Esophagus squamous epithelium (tissue), 5 donors: ENCODE measurements at regions not wholly inside any gene's neighbourhood (a gene's known extent, or its start where the extent isn't known, plus 50 kb on each side); places are given as distances from the start of the nearest gene placed in this dataset.
"Not testable (repeated sequence)": the region's sequence is repeated elsewhere in the genome, so short reads cannot be mapped to it uniquely, and the experiment has no call there.

ENCODE experiments used
- DNase-seq: peaks from one replicate; lab custom pipeline; 2025; lab: John Stamatoyannopoulos, UW
- H3K27ac ChIP-seq, 4 donors: fragments of 200-600 bp; sonication (generic); one replicate each; pipeline ENCODE4 v1.5.1; 2016 to 2019; ENCODE audit warnings: mild to moderate bottlenecking in 1 of 4
- H3K27me3 ChIP-seq, 4 donors: fragments of 200-600 bp; sonication (generic); 1 replicate in 3 of 4; 2 replicates in 1 of 4; pipeline versions ENCODE4 v1.5.1 to v1.6.0; 2017 to 2021; ENCODE audit warnings: antibody characterized with exemption in 1 of 4
- H3K36me3 ChIP-seq, 3 donors: fragments of 200-600 bp; sonication (generic); one replicate each; pipeline ENCODE4 v1.5.1; 2016 to 2019
- H3K4me1 ChIP-seq, 3 donors: fragments of 200-600 bp; sonication (generic); one replicate each; pipeline ENCODE4 v1.5.1; 2017 to 2019
- H3K4me3 ChIP-seq, 4 donors: fragments of 200-600 bp; sonication (generic); 1 replicate in 3 of 4; 2 replicates in 1 of 4; pipeline ENCODE4 v1.5.1; 2016 to 2019; ENCODE audit warnings: mild to moderate bottlenecking in 2 of 4, moderate library complexity in 1 of 4
- H3K9me3 ChIP-seq, 3 donors: fragments of 200-600 bp; sonication (generic); one replicate each; pipeline ENCODE4 v1.5.1; 2016 to 2019
- POLR2A ChIP-seq, 4 donors: fragments of 450-650 bp; IDR thresholded peaks; one replicate each; pipeline ENCODE4 v1.6.1; 2017; ENCODE audit warnings: antibody characterized with exemption in 4 of 4, mild to moderate bottlenecking in 4 of 4, moderate library complexity in 3 of 4
- WGBS, 2 donors: methylation state at CpG; one replicate each; pipeline ENCODE4 v1.1.5; 2018; 5-methylcytosine and 5-hydroxymethylcytosine counted together
- intact Hi-C: fragments of 100-400 bp; cut with DNase I; formaldehyde crosslinking; loops from one replicate; pipeline ENCODE4 v1.15.0; 2022
- TF ChIP-seq, protein P1 (sequence below), 6 experiments: fragments of 450-650 bp in 4 of 6; fragments of 200-600 bp in 2 of 6; sonication (generic) in 2 of 6; IDR thresholded peaks; one replicate each; pipeline ENCODE4 v1.5.1; 2016 to 2019; ENCODE audit warnings: antibody characterized with exemption in 6 of 6, mild to moderate bottlenecking in 4 of 6, moderate library complexity in 4 of 6
- donor health status: DM: yes; HTN: yes; CAD: no.

- peaks cover 20 to 60% (median 25%) of the 10 kb centered on the region in 3 donors for H3K4me1 ChIP-seq
- intact Hi-C loops: no loop called here
- H3K27ac ChIP-seq: peak overlapping the region; percentile 66 to 76 (median 70)
- H3K27me3 ChIP-seq: no peaks in the 10 kb centered on the region
- TF ChIP-seq, protein P1, sequence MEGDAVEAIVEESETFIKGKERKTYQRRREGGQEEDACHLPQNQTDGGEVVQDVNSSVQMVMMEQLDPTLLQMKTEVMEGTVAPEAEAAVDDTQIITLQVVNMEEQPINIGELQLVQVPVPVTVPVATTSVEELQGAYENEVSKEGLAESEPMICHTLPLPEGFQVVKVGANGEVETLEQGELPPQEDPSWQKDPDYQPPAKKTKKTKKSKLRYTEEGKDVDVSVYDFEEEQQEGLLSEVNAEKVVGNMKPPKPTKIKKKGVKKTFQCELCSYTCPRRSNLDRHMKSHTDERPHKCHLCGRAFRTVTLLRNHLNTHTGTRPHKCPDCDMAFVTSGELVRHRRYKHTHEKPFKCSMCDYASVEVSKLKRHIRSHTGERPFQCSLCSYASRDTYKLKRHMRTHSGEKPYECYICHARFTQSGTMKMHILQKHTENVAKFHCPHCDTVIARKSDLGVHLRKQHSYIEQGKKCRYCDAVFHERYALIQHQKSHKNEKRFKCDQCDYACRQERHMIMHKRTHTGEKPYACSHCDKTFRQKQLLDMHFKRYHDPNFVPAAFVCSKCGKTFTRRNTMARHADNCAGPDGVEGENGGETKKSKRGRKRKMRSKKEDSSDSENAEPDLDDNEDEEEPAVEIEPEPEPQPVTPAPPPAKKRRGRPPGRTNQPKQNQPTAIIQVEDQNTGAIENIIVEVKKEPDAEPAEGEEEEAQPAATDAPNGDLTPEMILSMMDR (IDR thresholded peaks at IDR 0.05): no peak
- TF ChIP-seq POLR2A (IDR thresholded peaks at IDR 0.05): no peak
- no peaks in the 10 kb centered on the region for H3K36me3 ChIP-seq
- peak overlapping the region; percentile 15 to 64 (median 42) for H3K4me3 ChIP-seq
- no peaks in the 10 kb centered on the region for H3K9me3 ChIP-seq
- DNase-seq: no peak
- WGBS, 2 donors: 30 to 46% methylated on average over 5 of the region's 5 CpGs
Observed at GRCh38 chr6:85866370-85866730, 223.7 kb upstream of the SYNCRIP start.

DNA sequence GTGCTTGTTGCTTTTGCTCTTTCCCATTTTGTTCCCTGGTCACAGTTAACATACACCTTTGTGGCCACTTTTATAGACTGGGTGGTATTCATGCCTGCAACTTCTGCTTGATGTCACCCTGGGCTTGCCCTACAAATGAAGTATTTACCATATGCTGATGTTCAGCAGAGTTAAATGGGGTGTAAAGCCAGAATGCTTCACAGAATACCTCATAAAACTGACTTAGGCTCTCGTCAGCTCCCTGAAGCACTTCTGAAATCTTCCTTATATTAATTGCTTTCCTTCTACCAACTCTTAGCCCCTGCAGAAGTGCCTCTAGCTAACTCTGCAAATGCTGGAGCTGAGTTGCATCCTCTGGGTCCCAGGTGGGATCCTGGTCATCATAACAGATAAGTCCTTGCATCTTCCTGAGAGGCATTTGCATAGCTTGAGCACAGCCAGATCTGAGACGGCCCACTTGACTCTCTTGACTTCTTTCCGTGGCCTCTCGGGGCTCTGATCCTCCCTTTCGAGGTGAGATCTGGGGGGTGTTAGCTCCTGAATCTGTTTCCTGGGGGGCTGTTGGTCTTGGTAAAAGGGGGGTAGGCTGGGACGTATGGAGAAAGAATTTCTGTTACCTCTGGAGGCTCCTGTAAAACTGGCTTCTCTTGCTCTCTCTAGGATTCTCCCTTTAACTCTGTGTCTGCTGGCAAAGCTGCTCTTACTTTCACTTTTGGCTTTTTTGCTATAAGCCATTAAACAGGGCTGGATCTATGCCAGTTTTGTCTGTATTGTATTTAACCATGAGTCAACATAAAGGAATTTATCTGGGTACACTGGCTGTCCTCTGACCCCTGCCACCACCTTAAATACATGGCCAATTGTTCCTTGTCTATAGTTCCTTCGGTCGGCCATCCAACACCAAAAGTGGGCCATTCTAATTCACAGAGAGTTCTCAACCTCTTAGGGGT, 223.0 kb upstream of the SYNCRIP start:
- Histone ChIP-seq H3K36me3 (no peaks in the 10 kb centered on the region), H3K27me3 (no peaks in the 10 kb centered on the region), H3K9me3 (no peaks in the 10 kb centered on the region), H3K27ac (peak overlapping the region; percentile 66 to 76 (median 70)), H3K4me3 (peak overlapping the region; percentile 15 to 64 (median 42)), H3K4me1 (peaks cover 20 to 60% (median 25%) of the 10 kb centered on the region in 3 donors)
- TF ChIP-seq, protein P1 (IDR thresholded peaks at IDR 0.05): no peak
- no peak for TF ChIP-seq POLR2A (IDR thresholded peaks at IDR 0.05)
- intact Hi-C loops: no loop called here
- WGBS, 2 donors: 10 to 13% methylated on average over 8 of the region's 8 CpGs
- DNase-seq: no peak

DNA sequence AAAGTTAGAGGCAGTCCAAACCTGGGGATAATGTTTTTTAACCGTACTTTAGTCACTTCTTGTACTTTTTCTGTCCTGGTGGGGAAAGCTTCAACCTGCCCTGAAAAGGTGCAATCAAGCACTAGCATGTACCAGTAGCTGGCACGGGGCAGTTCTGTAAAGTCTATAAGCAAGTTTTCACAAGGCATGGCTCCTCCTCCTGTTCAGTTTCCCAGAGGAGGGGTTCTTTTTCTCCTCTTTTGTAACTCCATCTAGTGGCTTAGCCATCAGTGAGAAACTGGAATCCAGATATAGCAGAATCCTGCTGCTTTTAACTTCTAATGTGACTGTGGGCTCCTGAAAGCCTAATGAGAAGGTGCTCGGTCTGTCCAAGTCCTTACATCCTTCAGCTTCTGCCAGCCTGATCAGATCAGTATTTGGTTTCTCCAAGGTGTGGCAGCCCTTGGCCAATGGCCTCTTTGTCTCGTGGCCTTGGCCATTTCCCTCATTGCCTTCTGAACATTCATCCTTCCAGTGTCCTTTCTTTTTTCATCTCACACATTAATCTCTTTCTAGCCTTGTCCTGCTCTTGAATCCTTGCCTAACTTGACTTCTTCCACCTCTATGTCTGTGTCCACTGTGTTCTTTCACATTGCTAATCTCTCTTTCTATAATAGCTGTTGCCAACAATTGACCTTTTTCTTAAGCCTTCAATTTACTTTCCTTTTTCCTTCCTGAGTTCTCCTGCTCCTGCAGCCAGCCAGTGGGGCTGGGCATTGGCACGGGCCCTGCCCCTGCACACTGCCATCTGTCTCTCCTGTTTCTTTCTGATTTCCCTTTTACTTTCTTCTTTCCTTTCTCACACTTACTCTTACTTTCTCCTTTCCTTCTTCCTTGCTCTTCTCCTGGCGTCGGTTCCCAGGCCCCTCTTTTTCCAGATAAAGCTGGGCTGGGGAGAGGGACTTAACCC, 222.0 kb upstream of the SYNCRIP start:
- Histone ChIP-seq H3K27me3 (no peaks in the 10 kb centered on the region), H3K4me3 (peak overlapping the region in 2 of 4 donors; percentile 44 to 64), H3K9me3 (no peaks in the 10 kb centered on the region), H3K27ac (peak overlapping the region; percentile 66 to 76 (median 70)), H3K36me3 (no peaks in the 10 kb centered on the region), H3K4me1 (peaks cover 20 to 60% (median 25%) of the 10 kb centered on the region in 3 donors)
- no peak for DNase-seq
- TF ChIP-seq POLR2A (IDR thresholded peaks at IDR 0.05): no peak
- TF ChIP-seq, protein P1 (IDR thresholded peaks at IDR 0.05): no peak
- WGBS, 2 donors: 13 to 21% methylated on average over 7 of the region's 7 CpGs
- intact Hi-C loops: no loop called here

DNA sequence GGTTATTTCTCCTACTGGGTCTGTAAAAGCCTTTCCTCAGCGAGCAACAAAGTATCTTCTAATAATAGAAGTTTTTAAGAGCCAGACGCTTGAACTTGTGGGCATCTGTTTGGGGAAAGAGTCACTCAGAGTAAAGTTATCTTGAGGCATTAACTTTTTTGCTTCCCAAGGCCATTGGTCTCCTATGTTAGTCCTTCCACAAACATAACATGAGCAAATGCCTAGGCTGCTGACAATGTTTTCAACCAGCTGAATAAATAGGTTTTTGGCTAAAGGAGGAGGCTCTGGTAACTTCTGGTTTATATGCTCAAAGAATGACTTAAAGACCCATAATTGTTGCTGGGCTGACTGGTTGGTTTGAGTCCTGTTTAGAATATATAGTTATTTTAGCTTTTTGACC, 213.5 kb upstream of the SYNCRIP start:
- H3K4me1 ChIP-seq: no peaks in the 10 kb centered on the region
- no peak overlapping the region for H3K4me3 ChIP-seq
- WGBS, 2 donors: 44 to 45% methylated on average over 2 of the region's 2 CpGs
- peaks cover 0 to 4% (median 0%) of the 10 kb centered on the region in 3 donors for H3K9me3 ChIP-seq
- intact Hi-C loops: no loop called here
- no peaks in the 10 kb centered on the region for H3K36me3 ChIP-seq
- H3K27me3 ChIP-seq: no peaks in the 10 kb centered on the region
- no peak for TF ChIP-seq POLR2A (IDR thresholded peaks at IDR 0.05)
- TF ChIP-seq, protein P1 (IDR thresholded peaks at IDR 0.05): no peak
- no peak for DNase-seq
- H3K27ac ChIP-seq: no peak overlapping the region

GRCh38 chr6:85838351-85839119, 195.8 kb upstream of the SYNCRIP start:
- intact Hi-C loops, H3K4me3 ChIP-seq, H3K36me3 ChIP-seq, H3K4me1 ChIP-seq, H3K27ac ChIP-seq, H3K27me3 ChIP-seq, DNase-seq, H3K9me3 ChIP-seq: not testable (repeated sequence)
- WGBS, 2 donors: 40% methylated on average over 1 of the region's 37 CpGs; no CpG with 5 or more reads in 1 of the 2 donors
